ENCODE measurements at regions not wholly inside any gene's neighbourhood (a gene's known extent, or its start where the extent isn't known, plus 50 kb on each side); places are given as distances from the start of the nearest gene placed in this dataset.

- DNase-seq = no peak
Observed at GRCh38 chr21:35352066-35352770, 303.1 kb upstream of the RUNX1 start.

- no peak for DNase-seq
Observed at GRCh38 chr21:35351434-35351833, 302.3 kb upstream of the RUNX1 start.

- DNase-seq = no peak
Observed at GRCh38 chr21:35350965-35351364, 301.9 kb upstream of the RUNX1 start.

- DNase-seq = no peak
Observed at GRCh38 chr21:35349376-35350080, 300.4 kb upstream of the RUNX1 start.

- DNase-seq = no peak
Observed at GRCh38 chr21:35348686-35349085, 299.6 kb upstream of the RUNX1 start.

GRCh38 chr21:35346697-35347096 lies 297.6 kb upstream of the RUNX1 start:
- DNase-seq = no peak

GRCh38 chr21:35345954-35346353 lies 296.9 kb upstream of the RUNX1 start:
- DNase-seq = no peak

GRCh38 chr21:35344582-35344981 lies 295.5 kb upstream of the RUNX1 start:
- DNase-seq = no peak

- no peak for DNase-seq
Observed at GRCh38 chr21:35343046-35343819, 294.1 kb upstream of the RUNX1 start.

GRCh38 chr21:35342440-35342839 lies 293.3 kb upstream of the RUNX1 start:
- no peak for DNase-seq

GRCh38 chr21:35340273-35340672 lies 291.2 kb upstream of the RUNX1 start:
- DNase-seq = no peak

GRCh38 chr21:35338881-35339632 lies 290.0 kb upstream of the RUNX1 start:
- DNase-seq = no peak

- no peak for DNase-seq
Observed at GRCh38 chr21:35338281-35338680, 289.2 kb upstream of the RUNX1 start.

- no peak for DNase-seq
Observed at GRCh38 chr21:35337573-35337972, 288.5 kb upstream of the RUNX1 start.

GRCh38 chr21:35336534-35336933 lies 287.4 kb upstream of the RUNX1 start:
- DNase-seq = no peak

GRCh38 chr21:35335951-35336446 lies 286.9 kb upstream of the RUNX1 start:
- peak; percentile 4 to 5 for DNase-seq

- no peak for DNase-seq
Observed at GRCh38 chr21:35333831-35334618, 284.9 kb upstream of the RUNX1 start.

- DNase-seq = no peak
Observed at GRCh38 chr21:35332841-35333426, 283.8 kb upstream of the RUNX1 start.

GRCh38 chr21:35329940-35330660 lies 281.0 kb upstream of the RUNX1 start:
- no peak for DNase-seq

GRCh38 chr21:35328856-35329455 lies 279.9 kb upstream of the RUNX1 start:
- no peak for DNase-seq
